DMS 273 treated with DMSO at 0.1 percent for 48 hours (cell line): ENCODE measurements at regions not wholly inside any gene's neighbourhood (a gene's known extent, or its start where the extent isn't known, plus 50 kb on each side); places are given as distances from the start of the nearest gene placed in this dataset.
"Not testable (repeated sequence)": the region's sequence is repeated elsewhere in the genome, so short reads cannot be mapped to it uniquely, and the experiment has no call there.

ENCODE experiments used
- DNase-seq: peaks from one replicate; lab custom pipeline; 2025; lab: John Stamatoyannopoulos, UW

DNA sequence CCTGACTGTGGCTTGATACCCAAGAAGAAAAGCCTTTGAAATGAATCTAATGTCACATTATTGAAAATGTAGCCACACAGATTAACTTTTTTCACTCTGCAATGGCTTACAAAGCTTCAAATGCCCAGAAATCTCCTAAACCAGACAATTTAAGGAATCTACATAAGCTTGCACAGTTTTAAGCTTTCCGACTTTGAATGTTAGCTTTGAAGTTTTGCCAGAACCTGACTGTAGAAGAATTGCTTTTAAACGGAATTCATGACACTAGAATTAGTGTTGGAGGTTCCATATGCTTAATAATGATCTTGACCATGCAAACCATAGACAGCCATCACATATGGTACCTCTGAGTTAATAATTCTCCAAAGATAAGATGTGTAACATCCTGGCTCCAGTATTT lies 798.5 kb upstream of the EPHA7 start:
- DNase-seq: no peak

DNA sequence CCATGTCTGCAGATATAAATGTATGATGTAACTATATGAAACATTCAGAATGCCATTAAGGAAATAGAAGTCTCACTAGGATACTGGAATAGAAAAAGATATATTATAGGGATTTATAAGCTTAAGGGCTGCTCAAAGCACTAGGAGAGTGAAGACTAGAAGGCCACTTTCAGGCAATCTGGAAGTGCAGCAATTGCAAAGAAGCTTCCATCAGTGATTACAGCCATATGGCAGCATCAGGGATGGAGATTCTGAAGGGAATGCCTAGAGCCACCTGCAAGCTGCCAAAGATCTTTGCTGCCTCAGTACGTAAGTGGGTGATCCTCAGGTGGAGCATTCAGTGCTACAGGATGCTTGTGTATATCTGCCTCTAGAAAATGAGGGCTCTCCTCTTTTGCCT lies 796.2 kb upstream of the EPHA7 start:
- DNase-seq: no peak

GRCh38 chr6:94213226-94213625 lies 793.9 kb upstream of the EPHA7 start:
- DNase-seq: no peak

DNA sequence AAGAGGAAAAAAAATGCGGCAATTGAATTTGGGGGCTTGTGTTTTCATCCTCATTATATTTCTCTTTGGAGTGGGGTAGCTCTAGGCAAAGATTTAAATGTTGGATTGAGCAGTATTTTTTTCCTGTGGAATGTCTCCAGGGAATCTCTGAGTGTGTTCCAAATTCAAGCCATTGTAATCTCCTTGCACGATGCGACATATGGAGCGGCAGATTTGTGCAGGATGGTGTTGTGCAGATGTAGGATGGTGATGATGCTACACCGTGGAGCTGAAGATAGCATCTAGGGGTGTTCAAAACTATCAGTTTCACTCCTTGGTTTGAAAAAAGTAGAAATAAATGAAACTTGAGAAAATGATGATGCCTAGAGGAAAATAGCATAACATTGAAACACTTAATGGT lies 777.5 kb upstream of the EPHA7 start:
- no peak for DNase-seq

GRCh38 chr6:94190030-94190429 lies 770.7 kb upstream of the EPHA7 start:
- no peak for DNase-seq

DNA sequence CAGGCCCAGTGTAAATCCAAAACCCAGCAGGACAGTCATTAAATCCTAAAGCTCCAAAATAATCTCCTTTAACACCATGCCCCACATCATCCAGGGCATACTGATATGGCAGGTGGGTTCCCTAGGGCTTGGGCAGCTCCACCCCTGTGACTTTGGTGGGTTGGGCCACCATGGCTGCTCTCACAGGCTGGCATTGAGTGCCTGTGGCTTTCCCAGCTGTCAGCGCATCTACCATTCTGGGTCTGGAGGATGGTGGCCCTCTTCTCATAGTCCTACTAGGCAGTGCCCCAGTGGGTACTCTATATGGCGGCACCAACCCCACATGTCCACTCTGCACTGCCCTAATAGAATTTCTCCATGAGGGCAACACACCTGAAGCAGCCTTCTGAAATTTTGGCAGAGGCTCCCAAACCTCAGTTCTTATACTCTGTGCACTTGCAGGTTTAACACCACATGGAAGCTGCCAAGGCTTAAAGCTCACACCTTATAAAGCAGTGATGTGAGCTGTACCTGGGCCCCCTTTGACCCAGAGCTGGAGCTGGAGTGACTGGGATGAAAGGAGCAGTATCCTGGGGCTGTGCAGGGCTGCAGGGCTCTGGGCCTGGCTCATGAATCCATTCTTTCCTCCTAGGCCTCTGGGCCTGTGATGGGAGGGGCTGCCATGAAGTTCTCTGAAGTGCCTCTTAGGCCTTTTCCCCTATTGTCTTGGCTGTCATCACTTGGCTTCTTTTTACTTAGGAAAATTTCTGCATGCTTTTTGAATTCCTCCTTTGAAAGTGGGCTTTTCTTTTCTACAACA lies 765.5 kb upstream of the EPHA7 start:
- no peak for DNase-seq

DNA sequence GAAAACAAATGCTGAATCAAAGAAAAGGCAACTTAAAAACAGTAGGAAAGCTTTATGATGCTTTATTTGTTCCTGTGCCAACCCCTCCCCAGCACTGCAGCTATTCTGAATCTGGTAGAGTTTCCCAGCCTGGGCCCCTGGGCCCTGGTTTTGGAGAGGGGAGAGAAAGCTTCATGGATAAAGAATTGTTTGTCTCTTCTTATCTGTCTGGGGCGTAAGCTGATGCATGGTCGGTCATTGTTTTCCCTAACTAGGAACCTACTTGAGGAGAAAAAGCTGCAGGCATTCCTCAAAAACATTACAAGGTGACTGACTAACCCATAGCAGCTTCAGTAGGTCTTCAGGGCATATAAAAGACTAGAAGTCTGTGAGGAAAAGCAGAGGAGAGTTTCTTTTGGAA lies 758.1 kb upstream of the EPHA7 start:
- no peak for DNase-seq

- DNase-seq: no peak
These were observed 756.1 kb upstream of the EPHA7 start for GRCh38 chr6:94175465-94175864.

- DNase-seq: no peak
These were observed 744.5 kb upstream of the EPHA7 start for GRCh38 chr6:94163877-94164276.

DNA sequence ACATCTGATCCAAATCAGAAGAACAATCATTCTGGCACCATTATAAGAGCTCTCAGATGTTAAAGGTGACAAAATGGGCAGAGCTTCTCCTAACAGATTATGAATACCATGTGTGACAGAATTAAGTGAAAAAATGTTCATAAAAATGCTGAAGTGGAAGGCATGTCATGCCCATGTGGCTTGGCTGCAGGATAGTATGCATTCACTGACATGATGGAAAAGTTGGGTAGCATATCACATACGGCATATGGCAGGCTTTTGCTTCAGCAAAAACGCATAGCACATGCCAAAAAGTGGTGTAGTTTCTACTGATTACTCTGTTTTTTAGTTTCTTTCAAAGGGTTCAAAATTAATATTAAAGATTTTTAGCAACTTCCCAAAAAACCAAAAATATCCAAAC lies 731.5 kb upstream of the EPHA7 start:
- no peak for DNase-seq

- no peak for DNase-seq
These were observed 725.4 kb upstream of the EPHA7 start for GRCh38 chr6:94144807-94145206.

DNA sequence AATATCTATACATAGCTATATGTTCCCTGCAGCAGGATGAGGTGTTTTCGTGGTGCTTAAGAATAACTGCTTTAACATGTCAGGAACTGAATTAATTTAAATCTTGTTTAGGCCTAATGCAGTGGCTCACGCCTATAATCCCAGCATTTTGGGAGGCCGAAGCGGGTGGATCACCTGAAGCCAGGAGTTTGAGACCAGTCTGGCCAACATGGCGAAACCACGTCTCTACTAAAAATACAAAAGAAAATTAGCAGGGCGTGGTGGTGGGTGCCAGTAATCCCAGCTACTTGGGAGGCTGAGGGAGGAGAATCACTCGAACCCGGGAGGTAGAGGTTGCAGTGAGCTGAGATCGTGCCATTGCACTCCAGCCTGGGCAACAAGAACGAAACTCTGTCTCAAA lies 717.8 kb upstream of the EPHA7 start:
- not testable (repeated sequence) for DNase-seq

DNA sequence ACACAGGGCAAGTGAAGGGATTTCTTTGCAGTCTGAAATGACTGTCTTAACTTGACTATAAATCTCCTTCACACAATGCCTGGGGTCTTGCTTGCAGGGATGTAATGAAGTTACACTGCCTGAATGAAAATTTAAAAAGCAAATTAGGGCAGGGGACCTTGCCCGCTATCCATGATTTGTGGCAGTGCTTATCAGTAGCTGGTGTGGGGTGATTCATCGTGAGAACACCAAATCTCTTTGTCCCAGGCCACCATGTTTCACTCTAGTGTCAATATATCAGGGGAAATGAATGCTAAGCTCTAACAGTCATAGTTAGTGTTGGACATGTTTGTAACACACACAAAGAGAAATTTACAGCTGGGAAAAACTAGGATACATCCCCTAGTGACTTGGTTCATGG lies 713.7 kb upstream of the EPHA7 start:
- no peak for DNase-seq

DNA sequence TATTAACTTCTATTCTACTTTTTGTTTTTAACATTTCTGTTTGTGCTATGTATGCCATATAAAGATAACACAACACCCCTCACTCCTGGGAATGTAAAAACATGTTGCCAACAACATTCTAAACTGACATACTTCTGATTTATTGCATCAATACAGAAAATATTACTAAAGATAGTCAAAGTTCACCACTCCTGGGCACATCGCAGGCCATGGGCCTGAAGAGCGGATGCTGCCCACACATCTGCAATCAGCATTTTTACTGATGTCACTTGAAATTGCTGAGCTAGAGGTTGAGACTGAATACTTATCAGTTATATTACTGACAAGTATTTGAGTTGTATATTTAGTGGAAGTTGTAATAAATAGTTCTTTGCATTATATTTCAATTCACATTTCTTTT lies 711.9 kb upstream of the EPHA7 start:
- DNase-seq: no peak

DNA sequence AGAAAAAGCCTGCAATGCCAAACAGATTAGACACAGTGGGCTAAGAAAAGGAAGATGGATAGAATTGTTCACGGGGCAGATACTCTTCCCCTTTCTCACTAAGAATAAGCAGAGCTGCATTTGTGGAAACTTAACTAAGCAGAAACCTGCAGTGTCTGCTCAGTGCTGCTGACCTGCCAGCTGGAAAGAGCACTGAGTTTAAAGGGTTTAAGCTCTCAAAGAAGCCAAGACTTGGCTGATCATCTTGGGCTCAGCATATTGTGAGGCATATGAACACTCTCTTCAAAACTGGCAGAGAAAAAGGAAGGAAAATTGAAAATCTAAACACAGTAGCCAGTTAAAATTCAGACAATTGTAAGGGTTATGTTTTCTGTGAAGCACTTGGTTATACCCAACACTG lies 711.1 kb upstream of the EPHA7 start:
- DNase-seq: no peak

- DNase-seq: no peak
These were observed 710.6 kb upstream of the EPHA7 start for GRCh38 chr6:94129926-94130325.

DNA sequence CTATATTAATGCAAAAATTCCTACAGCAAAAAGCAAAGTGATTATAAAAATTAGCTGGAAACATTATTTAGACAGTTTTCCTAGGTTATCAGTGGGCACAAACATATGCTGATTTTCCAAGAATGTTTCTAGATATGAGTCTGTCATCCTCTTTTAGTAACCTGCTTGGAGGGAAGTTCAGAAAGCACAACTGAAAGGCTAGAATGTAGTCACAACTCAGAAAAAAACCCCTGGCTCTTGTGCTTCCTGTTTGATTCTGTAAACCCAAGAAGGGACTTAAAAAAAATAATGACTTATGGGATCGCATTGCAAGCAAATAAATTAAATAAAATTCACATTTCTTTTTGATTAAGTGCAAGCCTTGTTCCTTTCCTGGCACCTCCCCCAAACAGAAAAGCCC lies 708.4 kb upstream of the EPHA7 start:
- DNase-seq: no peak

GRCh38 chr6:94124333-94124732 lies 705.0 kb upstream of the EPHA7 start:
- DNase-seq: no peak

DNA sequence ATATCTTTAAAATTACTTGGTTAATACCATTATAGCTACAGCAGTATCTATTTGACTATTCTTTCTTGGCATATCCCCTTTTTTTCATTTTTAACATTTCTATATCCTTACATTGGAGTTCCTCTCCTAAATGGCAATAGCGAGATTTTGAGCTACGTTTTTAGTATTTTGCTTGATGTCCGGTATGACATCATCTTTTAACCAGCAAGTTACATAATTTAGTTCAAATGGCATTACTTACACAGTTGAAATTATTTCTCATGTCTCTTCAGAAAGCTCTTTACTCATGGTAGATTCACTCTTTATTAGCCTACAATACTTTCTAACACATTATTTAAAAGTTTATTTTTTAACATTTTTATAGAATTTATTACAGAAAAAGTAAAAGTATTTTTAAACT lies 701.7 kb upstream of the EPHA7 start:
- no peak for DNase-seq

DNA sequence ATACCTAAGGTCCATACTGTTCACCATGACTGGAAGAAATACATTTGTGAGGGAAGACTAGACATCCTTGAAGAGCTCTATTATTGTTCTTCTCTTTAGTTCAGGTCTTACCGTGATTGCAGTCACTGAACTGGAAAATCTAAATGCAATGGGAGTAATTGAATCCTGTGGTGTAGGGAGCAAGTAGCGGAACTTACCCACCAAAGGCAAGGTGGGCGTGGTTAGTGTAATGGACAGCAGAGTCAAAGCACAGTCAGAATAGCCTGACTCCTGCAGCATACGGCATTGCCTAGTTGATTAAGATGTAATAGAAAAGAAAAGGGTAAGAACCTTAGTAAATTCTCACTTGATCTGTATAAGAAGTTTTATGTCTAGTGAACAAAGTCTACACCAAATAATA lies 679.7 kb upstream of the EPHA7 start:
- DNase-seq: no peak

GRCh38 chr6:94095961-94096360 lies 676.6 kb upstream of the EPHA7 start:
- no peak for DNase-seq

GRCh38 chr6:94089941-94090340 lies 670.6 kb upstream of the EPHA7 start:
- no peak for DNase-seq

- no peak for DNase-seq
These were observed 669.5 kb upstream of the EPHA7 start for GRCh38 chr6:94088870-94089269.

- no peak for DNase-seq
These were observed 655.4 kb upstream of the EPHA7 start for GRCh38 chr6:94074764-94075163.
